OCI-LY3 (cell line): ENCODE measurements at regions not wholly inside any gene's neighbourhood (a gene's known extent, or its start where the extent isn't known, plus 50 kb on each side); places are given as distances from the start of the nearest gene placed in this dataset.

Source experiments
- H2AFZ ChIP-seq: fragments of 200-600, 300-600 bp; shearing (Covaris generic); 2 replicates; pipeline ENCODE4 v1.6.0; 2014; ENCODE audit warnings: antibody characterized with exemption, low read depth, low read length
- H3K27ac ChIP-seq: fragments of 200-600, 300-600 bp; sonication (generic); 2 replicates; pipeline ENCODE4 v1.5.1; 2014; ENCODE audit warnings: mild to moderate bottlenecking, low read length, moderate library complexity, mixed read lengths
- H3K27me3 ChIP-seq: fragments of 200-600, 300-600 bp; sonication (generic); 2 replicates; pipeline ENCODE4 v1.6.1; 2014; ENCODE audit warnings: low read depth, low read length, mixed read lengths
- H3K36me3 ChIP-seq: fragments of 200-600, 300-600 bp; sonication (generic); replicated peaks from 2 replicates; pipeline ENCODE3; 2014; ENCODE audit warnings: low read depth, low read length, mixed read lengths
- H3K4me1 ChIP-seq: fragments of 300-600, 200-600 bp; sonication (generic); 2 replicates; pipeline ENCODE4 v1.6.1; 2014; ENCODE audit warnings: low read length, mixed read lengths
- H3K4me2 ChIP-seq: fragments of 200-600, 300-600 bp; sonication (generic); 2 replicates; pipeline ENCODE4 v1.6.1; 2014; ENCODE audit warnings: low read length, mixed read lengths
- H3K4me3 ChIP-seq: fragments of 300-600, 200-600 bp; sonication (generic); 2 replicates; pipeline ENCODE4 v1.5.1; 2014; ENCODE audit warnings: antibody characterized with exemption, mild to moderate bottlenecking, low read length, moderate library complexity
- H3K79me2 ChIP-seq: fragments of 300-600, 200-600 bp; shearing (Covaris generic); 2 replicates; pipeline ENCODE4 v1.6.1; 2014; ENCODE audit warnings: mild to moderate bottlenecking, low read length, mixed read lengths
- H3K9ac ChIP-seq: fragments of 300-600, 200-600 bp; shearing (Covaris generic); 2 replicates; pipeline ENCODE4 v1.6.0; 2014; ENCODE audit warnings: mild to moderate bottlenecking, low read length, moderate library complexity
- H3K9me3 ChIP-seq: fragments of 200-600, 300-600 bp; shearing (Covaris generic); 2 replicates; pipeline ENCODE4 v1.6.1; 2014; ENCODE audit warnings: low read length, mixed read lengths; ENCODE audit not compliant: insufficient read depth
- H4K20me1 ChIP-seq: fragments of 200-600, 300-600 bp; sonication (generic); 2 replicates; pipeline ENCODE4 v1.6.1; 2016; ENCODE audit warnings: low read length, mixed read lengths; ENCODE audit not compliant: insufficient read depth
- CTCF ChIP-seq: fragments of 200-600, 300-600 bp; sonication (generic); IDR thresholded peaks from 2 replicates; pipeline ENCODE4 v1.5.1; 2014; ENCODE audit warnings: antibody characterized with exemption, low read length, low read depth
- EZH2phosphoT487 ChIP-seq: fragments of 200-600 bp; shearing (Covaris generic); IDR thresholded peaks from 2 replicates; pipeline ENCODE4 v1.6.1; 2018; ENCODE audit warnings: antibody characterized with exemption, mixed run types, low read depth

- no peaks in the 10 kb centered on the region for H3K79me2 ChIP-seq
- no peaks in the 10 kb centered on the region for H3K9me3 ChIP-seq
- H2AFZ ChIP-seq: no peak overlapping the region
Measured at GRCh38 chr7:16023503-16023902, 337.0 kb upstream of the MEOX2 start.

GRCh38 chr7:16023046-16023445, 336.6 kb upstream of the MEOX2 start:
- Histone ChIP-seq H3K79me2 (no peaks in the 10 kb centered on the region), H3K9ac (no peak overlapping the region), H3K4me3 (no peak overlapping the region), H3K36me3 (no peaks in the 10 kb centered on the region), H3K4me1 (no peaks in the 10 kb centered on the region), H3K9me3 (no peaks in the 10 kb centered on the region), H3K4me2 (no peak overlapping the region), H4K20me1 (no peaks in the 10 kb centered on the region), H2AFZ (no peak overlapping the region), H3K27ac (no peak overlapping the region), H3K27me3 (no peaks in the 10 kb centered on the region)
- TF ChIP-seq CTCF: no peak
- no peak for TF ChIP-seq EZH2phosphoT487

More at GRCh38 chr7:16023503-16023902, 337.0 kb upstream of the MEOX2 start:
- Histone ChIP-seq H3K27me3 (no peaks in the 10 kb centered on the region), H3K9ac (no peak overlapping the region), H3K4me3 (no peak overlapping the region), H3K36me3 (no peaks in the 10 kb centered on the region), H3K27ac (no peak overlapping the region), H3K4me1 (no peaks in the 10 kb centered on the region), H4K20me1 (no peaks in the 10 kb centered on the region), H3K4me2 (no peak overlapping the region)
- TF ChIP-seq CTCF (no peak), EZH2phosphoT487 (no peak)

GRCh38 chr7:16021851-16022250, 335.4 kb upstream of the MEOX2 start:
- no peak overlapping the region for H3K4me2 ChIP-seq

GRCh38 chr7:16015981-16016380, 329.5 kb upstream of the MEOX2 start:
- Histone ChIP-seq H4K20me1 (no peaks in the 10 kb centered on the region), H2AFZ (no peak overlapping the region), H3K9me3 (no peaks in the 10 kb centered on the region), H3K4me2 (no peak overlapping the region), H3K9ac (no peak overlapping the region), H3K27ac (no peak overlapping the region), H3K27me3 (no peaks in the 10 kb centered on the region), H3K79me2 (no peaks in the 10 kb centered on the region), H3K36me3 (no peaks in the 10 kb centered on the region), H3K4me3 (no peak overlapping the region), H3K4me1 (no peaks in the 10 kb centered on the region)
- TF ChIP-seq EZH2phosphoT487: no peak
- no peak for TF ChIP-seq CTCF

More at GRCh38 chr7:16021851-16022250, 335.4 kb upstream of the MEOX2 start:
- no peaks in the 10 kb centered on the region for H3K36me3 ChIP-seq
- H3K9me3 ChIP-seq: no peaks in the 10 kb centered on the region
- H3K9ac ChIP-seq: no peak overlapping the region
- H3K27ac ChIP-seq: no peak overlapping the region
- no peak overlapping the region for H3K4me3 ChIP-seq
- H4K20me1 ChIP-seq: no peaks in the 10 kb centered on the region
- H3K27me3 ChIP-seq: no peaks in the 10 kb centered on the region
- TF ChIP-seq CTCF (no peak), EZH2phosphoT487 (no peak)
- H3K79me2 ChIP-seq: no peaks in the 10 kb centered on the region
- no peak overlapping the region for H2AFZ ChIP-seq
- no peaks in the 10 kb centered on the region for H3K4me1 ChIP-seq
